HG03342 (cell line): ENCODE measurements at regions not wholly inside any gene's neighbourhood (a gene's known extent, or its start where the extent isn't known, plus 50 kb on each side); places are given as distances from the start of the nearest gene placed in this dataset.

Experiments used
- ATAC-seq: cut with Tn5 transposase; IDR thresholded peaks from one replicate; pipeline ENCODE4 v1.9.1; 2021; ENCODE audit warnings: mild to moderate bottlenecking, moderate library complexity; ENCODE audit not compliant: unreplicated experiment

DNA sequence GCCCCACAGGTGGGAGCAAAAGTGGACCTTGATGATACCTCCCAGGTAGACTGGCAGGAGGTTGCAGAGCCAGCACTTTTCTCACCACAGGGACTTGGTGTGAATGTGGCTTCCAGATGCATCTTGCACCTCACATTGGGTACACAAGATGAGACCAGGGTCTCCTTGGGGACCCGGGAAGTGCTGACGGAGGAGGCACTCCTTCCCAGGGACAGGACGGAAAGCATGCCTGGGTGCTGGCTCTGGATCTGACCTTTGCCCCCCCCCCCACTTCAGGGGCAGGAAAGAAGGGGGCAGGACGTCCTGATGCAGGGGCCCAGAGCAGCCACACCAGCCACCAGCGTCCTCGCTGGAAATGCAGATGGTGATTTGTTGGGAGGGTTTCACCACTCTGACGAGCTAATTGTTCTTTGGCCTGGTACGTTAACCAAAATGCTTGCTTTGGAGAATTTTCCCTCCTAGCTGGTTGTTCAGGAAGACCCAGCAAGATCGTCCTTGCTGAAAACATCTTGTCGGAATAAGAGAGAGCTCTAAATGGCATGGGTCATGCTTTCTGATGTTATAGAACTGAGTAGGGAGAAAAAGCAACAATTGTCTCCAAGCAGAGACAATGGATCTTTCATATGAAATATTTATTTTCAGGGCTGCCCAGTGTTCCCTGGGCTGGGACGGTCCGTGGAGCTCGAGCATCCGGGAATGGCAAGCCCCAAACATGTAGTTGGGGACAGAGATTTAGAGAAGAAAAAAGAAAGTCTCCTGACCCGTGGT is 74.4 kb upstream of the PPARA start:
- ATAC-seq, result no peak

DNA sequence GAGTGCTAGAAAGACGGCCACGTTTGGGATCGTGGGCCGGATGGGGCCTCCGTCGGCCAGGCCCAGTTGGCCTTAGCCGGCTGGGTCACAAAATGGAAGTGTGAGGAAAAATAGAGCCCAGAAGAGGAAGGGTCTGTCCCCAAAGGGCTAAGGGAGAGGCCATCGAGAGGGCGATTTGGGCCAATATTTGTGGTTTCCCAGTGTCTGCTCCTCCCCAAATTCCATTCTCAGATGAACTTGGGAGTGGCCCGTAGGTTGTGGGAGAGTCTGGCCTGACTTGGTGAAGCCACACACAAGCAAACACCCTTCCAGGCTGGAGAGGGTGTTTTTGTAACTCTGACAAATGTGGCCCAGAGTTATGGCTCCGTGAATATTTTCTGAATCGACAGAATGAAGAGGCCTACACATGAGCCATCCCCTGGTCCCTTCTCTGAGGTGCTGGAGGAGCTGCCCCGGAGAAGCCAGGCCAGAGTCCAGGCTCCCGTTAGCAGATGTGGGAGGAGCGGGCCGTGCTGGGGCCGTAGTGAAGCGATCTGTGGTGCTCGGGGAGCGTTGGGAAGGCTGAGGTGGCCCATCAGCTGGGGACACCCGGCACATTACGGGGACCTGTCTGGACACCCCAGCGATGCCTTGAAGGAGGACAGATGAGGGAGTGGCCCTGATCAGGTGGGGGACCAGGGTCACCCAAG is 73.5 kb upstream of the PPARA start:
- ATAC-seq, result no peak

DNA sequence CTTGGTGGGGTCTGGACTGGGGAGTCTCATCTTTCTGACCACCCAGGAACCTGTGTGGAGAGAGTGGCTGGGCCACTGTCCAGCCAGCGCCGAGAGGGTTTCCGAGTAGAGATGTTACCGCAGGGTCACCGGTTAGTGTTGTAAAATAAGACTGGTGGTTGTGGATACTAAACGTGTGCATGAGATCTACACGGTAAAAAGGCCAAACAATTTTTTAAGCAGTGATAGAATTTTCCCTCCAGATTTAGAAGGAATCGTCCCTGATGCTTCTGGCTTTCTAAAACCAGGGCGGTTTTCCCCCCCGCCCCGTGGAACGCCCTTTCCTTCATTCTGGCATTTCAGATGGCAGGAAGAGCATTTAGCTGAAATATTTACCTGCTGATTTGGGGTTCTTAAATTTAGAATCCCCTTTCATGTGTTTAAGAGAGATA is 72.6 kb upstream of the PPARA start:
- no peak for ATAC-seq

DNA sequence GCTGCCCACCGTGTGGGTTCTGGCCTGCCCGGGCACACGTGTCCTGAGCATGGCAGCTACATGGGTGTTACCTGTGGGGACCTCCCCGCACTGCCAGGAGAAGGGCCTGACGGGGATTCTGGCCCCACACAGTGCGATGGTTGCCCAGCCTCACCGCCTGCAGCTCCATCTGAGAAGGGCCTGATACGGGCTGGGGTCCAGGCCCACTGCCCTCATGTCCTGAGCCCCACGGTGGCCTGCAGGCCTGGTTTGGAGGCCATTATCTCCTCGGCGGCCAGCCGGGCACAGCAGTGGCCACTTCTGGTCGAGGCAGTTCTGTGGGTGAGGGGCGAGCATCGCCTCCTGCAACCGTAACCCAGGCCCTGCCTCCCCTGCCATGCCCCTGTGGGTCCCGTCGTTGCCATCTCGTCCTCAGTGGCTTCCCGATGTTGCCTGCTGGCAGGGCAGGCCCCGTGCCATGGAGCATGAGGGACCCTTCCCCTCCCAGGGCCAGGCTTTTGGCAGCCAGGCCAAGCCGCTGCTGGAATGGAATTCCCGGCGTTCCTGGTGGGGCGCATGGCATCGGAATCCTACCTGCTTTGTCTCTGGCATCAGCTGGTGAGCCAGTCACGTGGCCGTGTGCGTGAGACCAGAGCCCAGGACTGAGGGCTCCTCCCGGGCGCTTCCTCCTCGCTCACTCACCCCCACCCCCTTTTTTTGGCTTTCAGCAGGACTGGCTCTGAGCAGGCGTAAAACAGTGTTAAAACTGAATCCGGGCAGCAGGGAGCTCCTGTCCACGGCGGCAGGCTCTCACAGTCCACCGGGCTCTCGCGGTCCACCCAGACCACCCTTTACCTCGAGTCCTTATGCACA is 71.9 kb upstream of the PPARA start:
- no peak for ATAC-seq

DNA sequence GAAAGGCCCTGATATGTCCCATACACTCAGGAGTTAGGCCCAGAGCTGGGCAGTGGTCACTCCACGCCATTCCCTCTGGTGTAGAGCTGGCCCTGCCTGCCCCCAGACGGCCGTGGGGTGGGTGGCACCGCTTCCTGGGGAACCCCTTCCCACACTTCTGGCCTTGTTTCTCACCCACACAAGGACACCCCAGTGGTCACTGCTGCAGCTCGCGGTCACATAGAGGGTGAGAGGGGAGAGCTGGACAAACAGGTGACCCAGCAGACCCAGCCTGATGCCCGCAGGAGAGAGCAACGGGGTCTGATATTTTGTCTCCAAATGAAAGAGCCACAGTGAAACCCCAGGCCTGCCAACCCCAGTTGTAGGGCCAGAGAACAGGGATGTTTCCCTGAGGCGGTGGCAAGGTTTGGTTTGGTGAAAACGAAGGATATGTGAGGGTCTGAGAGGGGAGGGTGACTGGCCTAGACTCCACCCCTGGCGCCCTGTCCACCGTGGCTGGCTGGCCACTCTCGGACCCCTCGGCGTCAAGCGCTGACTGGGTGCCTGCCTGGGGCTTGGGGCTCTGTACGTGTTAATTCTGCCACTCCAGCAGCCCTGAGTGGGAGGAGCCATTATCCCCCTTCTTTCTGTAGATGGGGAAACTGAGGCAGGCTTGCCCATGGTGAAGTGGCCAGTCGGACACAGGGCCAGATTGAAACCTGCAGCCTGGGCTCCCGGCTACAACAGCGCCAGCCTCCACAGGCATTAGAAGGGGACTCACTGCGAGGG is 71.0 kb upstream of the PPARA start:
- ATAC-seq, result no peak

DNA sequence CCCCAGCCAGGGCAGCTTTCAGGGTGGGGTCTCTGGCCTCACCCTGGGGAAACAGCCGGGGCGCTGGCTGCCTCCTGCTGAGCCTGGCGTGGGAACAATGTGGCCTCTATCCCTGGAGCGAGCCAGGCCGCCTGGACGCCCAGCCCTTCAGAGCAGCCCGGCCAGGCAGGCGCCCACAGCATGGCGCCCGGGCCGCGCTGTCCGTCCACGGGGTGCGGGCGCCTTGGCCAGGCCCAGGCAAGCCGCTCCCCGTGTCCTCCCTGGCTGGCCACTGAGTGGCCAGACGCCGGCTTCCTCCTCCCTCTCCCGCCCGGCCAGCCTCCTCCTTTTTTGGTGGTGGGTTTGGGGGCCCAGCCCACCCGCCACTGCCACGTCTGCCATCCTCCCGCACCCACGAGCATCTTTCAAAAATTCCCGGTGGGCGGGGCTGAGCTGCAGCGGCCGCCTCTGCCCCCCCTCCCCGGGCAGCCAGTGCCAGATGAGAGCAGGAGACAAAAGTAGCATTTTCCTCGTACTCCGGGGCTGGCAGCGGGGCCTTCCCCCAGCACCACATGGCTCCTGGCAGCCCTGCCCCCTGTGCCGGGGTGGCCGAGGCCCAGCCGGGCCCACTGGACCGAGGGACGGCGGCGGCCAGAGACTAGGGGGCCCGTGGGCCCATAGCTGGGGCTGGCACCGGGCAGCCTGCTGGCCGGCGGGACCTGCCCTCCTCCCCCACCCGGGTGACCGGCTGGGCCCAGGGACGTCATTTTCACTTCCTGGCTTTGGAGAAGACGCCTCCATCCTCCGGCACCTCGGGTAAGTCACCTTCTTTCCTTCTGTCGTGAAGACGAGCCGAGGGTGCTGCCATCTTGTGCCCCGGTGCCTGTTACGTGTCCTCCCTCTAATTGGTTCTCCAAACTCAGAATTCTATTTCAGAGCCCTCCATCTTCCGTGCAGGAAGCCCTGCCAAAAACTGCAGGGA is 70.2 kb upstream of the PPARA start:
- ATAC-seq, result no peak

DNA sequence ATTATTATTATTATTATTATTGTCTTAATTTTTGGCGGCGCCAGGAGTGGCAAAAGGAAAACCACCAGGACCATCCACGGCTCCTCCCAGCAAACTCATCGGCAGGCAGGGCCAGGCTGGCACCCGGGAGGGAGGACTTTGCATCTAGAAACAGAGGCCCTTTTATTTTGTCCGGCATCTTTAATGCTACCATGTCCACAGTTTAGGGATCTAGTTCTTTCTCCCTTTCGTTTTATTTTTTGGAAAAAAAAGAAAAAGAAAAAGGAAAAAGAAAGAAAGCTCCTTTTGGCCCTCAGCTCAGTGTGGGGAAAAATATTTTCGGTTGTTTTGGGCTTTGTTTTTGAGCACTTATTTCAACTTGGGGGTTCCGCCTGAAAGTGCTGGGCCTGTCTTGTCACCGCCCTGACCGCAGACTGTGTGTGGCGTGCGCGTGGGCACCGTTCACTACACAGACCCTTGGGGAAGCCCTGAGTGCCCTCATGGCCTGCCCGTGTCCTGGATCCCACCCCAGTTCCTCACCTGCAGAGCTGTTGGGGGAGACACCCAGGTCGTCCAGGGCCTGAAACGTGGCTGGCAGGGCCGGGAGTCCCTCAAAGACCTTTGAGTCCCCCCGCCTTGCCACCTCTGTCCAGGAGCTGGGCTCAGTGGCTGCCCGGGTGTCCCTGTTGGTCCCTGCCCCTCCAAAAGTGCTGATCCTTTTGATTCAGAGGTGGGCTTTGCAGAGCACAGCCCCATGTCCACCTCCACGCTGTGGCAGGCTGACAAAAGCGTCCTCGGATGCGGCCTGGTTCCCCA is 69.1 kb upstream of the PPARA start:
- no peak for ATAC-seq

DNA sequence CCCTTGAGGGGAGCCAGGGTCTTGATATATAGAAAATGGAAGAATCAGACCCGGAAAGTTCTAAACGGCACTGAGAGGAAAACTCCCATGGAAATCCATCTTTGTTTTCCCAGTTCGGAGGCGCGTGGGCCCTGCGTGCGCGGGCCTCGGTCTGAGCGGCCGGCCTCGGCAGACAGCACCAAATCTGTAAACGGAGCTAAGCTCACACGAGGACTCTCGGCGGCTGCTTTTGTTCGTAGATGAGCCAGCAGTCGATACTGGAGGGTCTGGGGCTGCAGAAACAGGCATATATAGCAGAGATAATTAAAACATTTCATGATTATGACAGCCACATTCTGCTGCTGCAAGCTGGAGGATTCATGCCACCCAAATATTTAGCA is 68.5 kb upstream of the PPARA start:
- no peak for ATAC-seq

DNA sequence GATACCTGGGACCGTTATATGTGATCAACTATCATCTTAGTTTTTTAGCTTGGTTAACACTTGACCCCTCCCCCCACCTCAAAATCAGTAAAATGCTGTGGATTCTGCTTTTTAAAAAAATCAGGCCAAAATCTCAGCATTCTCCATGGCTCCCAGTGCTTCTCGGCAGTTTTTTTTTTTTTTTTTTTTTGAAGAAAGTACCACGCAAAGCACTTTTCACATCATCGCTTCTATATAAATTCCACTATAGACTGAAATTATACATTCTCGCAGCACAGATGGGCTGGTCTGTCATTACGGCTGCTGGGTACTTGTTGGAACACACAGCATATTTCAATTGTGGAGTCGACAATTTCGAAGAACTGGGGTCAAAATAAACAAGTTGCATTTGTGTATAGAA is 67.7 kb upstream of the PPARA start:
- no peak for ATAC-seq

DNA sequence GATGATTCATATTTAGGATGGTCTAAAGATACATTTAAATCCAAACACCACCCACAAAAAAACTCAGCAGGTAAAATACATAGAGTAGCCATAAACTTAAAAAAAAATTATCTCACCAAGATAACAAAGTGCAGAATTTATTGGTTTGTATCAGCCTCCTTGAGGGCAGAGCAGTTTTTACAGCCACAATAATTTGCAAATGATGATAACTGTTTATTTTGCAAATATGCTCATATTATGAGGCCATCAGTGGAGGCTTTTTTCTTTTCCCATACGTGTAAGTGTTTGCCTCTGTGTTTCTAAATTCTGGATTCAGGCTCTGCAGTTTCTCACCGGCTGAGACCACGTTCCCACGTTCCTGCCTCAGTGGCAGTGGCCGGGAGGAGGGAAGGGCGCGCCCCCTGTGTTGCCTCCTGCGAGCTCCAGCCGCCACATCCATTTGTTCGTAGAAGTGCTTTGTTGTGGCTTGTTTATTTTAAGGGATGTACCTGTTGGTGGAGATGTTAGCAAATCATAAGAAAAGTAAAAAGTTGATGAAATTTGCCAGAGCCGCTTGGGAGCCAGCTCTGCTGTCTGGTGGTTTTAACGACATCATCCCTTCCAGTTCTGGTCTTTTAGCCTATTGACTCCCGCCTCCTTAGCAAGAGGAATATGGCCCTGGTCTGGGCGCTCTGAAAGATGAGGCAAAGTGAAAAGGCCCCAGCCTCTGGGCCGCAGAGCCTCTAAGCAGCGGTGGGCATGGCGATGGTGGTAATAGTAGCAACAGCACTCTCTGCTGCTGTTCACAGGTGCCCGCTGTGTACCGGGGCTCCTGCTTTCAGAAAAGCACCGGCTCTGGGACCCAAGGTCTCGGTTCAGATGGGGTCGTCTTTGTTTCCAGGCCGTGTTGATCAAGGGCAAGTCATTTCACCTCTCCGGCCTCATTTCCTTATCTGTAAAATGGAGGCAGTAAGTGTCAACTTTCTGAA is 66.7 kb upstream of the PPARA start:
- ATAC-seq, result no peak

DNA sequence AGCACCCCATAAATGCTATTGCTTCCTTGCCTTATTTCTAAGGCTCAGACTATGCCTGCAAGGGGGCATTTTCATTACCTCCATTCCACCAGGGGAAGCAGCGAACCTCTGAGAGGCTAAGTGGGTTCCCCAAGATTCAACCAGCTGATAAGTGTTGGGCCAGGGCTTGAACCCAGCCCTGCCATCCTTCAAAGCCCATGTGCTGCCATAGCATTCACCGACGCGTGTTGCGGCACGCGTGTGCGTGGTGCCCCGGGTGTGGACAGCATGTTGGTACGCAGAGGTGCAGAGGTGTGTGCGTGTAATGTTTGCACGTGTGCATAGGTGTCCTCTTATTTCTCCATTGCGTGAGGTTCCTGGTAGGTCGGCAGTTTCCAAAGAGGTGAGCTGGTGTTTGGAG is 66.0 kb upstream of the PPARA start:
- ATAC-seq, result no peak

DNA sequence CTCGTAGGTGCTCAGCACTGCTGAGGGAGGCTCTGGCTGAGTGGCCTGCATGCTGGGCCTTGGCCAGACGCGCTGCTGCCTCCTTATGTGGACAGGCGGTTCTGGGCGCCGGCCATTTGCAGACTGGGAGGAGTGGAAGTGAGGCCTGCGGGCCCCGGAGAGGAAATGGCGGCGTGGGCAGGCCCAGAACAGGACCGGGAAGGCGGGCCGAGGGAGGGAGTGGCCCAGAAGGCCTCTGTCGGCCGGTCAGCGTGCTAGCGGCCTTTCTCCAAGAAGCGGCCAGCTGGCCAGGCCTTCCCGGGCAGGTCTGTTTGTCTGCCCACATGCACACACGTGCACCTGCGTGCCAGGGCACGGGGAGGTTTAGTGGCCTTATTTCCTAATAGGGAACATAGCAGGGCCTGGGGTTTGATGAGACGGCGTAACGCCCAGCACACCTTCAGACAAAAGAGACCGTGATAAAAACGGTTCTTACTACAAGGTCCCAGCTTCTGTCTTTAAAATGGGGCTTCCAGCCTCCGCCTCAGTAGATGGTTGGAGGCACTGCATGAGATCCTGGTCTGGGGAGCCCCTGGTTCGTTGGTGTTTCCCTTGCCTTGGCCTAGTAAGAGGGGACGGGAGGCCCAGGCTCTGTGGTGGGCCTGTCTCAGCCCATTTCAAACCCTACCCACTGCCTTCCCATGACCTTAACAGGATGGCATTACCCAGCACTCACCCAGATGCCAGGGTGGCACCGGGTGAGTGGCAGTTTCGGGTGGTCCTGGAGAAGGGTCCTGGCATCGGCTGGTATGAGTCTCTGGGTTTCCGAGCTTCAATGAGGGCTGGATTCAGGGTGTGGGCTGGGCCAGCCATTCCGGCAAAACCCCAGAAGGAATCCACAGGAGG is 65.1 kb upstream of the PPARA start:
- no peak for ATAC-seq

DNA sequence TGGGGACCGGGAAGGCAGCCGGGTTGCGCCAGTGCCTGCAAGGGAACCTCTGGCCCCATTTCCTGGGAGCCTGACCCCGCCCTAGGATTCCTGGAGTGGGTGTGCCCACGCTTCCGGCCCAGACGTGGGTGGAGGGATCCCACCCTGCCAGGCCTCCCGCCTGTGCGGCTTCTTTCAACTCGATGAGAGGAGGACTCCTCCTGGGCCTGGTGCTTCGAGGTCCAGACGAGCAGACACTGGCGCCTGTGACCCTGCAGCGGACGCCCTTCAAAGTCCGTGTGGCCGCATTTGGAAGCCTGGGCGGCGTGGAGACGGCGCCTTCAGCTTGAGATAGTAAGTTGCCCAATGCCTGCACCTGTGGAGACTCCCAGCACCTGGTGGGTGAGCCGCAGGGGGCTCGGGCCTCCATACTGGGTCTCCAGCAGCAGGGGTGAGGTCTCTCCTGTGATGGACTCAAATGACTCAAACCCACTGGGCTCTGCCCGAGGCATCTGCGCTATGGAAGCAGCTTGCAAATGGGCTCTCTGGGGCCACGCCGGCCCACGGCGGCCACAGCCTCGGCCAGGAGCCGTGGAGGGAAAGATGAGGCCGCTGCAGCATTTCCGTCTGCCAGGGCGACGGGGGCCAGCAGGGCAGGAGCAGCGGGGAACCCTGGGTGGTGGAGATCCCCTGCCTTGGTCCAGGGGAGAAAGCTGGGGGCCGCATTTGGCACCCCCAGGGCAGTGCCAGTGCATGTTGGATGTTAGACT is 64.3 kb upstream of the PPARA start:
- no peak for ATAC-seq

DNA sequence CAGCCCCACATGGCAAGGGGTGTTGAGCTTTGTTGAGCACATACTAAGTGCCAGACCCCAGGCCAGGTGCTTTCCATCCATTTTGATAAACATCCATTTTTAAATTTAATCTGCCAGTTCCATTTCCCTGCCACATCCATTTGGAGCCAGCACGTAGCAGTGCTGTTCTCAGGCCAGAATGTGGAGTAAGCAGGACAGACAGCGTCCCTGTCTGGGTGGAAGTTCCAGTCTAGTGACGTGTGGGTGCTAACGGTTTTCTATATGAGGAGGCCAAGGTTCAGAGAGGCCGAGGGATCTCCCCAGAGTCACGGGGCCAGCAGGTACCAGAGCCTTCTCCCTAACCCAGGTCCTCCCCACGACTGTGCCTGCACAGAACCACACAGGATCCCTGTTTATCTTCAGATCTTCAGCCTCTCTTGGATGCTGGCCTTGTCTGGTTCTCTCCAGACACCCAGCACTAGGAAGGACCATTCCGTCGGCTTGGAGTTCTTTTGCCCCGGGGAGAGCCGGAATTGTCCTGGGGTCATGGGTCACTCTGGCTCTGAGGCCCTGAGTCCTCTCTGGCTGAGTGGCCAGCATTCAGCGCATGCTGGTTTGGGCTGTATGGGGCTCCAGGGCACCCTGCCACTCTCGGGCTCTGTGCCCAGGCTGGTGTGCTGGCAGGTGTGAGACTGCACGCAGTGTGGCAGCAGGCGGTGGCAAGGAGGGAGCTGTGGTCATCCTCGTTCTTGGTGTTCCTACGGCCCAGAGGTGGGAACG is 63.6 kb upstream of the PPARA start:
- ATAC-seq, result no peak

DNA sequence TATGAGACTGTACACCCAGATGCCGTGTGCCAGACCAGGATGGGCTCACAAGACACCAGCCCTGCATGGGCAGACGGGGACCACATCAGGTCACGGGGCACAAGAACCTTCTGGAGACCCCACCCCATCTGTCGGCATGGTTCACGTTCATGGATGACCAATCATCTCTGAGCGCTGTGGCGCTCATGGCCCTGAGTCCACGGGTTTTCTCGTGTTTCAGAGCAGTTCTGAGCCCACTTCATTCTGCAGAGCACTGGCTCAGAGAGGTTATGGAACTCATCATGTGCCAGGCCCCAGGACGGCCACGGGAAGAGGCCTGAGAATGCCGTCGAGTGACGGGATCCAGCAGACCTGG is 63.0 kb upstream of the PPARA start:
- ATAC-seq, result no peak
